ENCODE measurements at regions not wholly inside any gene's neighbourhood (a gene's known extent, or its start where the extent isn't known, plus 50 kb on each side); places are given as distances from the start of the nearest gene placed in this dataset.
"Not testable (repeated sequence)": the region's sequence is repeated elsewhere in the genome, so short reads cannot be mapped to it uniquely, and the experiment has no call there.

- intact Hi-C loops (cut with micrococcal nuclease): no loop called here
Observed at GRCh38 chr7:48992816-48993215, 68.5 kb downstream of the CDC14C start.

GRCh38 chr7:49001610-49002033 is 77.3 kb downstream of the CDC14C start:
- intact Hi-C loops (cut with micrococcal nuclease): loop anchor here (5.0 kb wide), 1 partner anchor 851 kb away; no protein-coding TSS in a partner anchor

- intact Hi-C loops (cut with micrococcal nuclease): no loop called here
Observed at GRCh38 chr7:49010717-49011116, 86.4 kb downstream of the CDC14C start.

GRCh38 chr7:49014870-49015269 is 90.5 kb downstream of the CDC14C start:
- intact Hi-C loops (cut with micrococcal nuclease): no loop called here

GRCh38 chr7:49020145-49020544 is 95.8 kb downstream of the CDC14C start:
- intact Hi-C loops (cut with micrococcal nuclease): no loop called here

GRCh38 chr7:49022448-49022847 is 98.1 kb downstream of the CDC14C start:
- intact Hi-C loops (cut with micrococcal nuclease): no loop called here

GRCh38 chr7:49023345-49024328 is 99.3 kb downstream of the CDC14C start:
- intact Hi-C loops (cut with micrococcal nuclease): no loop called here

GRCh38 chr7:49030221-49030620 is 105.9 kb downstream of the CDC14C start:
- intact Hi-C loops (cut with micrococcal nuclease): no loop called here

GRCh38 chr7:49033140-49033539 is 108.8 kb downstream of the CDC14C start:
- intact Hi-C loops (cut with micrococcal nuclease): not testable (repeated sequence)

GRCh38 chr7:49037346-49038210 is 113.2 kb downstream of the CDC14C start:
- intact Hi-C loops (cut with micrococcal nuclease): no loop called here

GRCh38 chr7:49038821-49039358 is 114.5 kb downstream of the CDC14C start:
- intact Hi-C loops (cut with micrococcal nuclease): no loop called here

- intact Hi-C loops (cut with micrococcal nuclease): no loop called here
Observed at GRCh38 chr7:49060743-49061142, 136.4 kb downstream of the CDC14C start.

GRCh38 chr7:49074538-49074937 is 150.2 kb downstream of the CDC14C start:
- intact Hi-C loops (cut with micrococcal nuclease): no loop called here

GRCh38 chr7:49080896-49081475 is 156.6 kb downstream of the CDC14C start:
- intact Hi-C loops (cut with micrococcal nuclease): no loop called here

GRCh38 chr7:49088017-49088416 is 163.7 kb downstream of the CDC14C start:
- intact Hi-C loops (cut with micrococcal nuclease): no loop called here

- intact Hi-C loops (cut with micrococcal nuclease): no loop called here
Observed at GRCh38 chr7:49089717-49090116, 165.4 kb downstream of the CDC14C start.

GRCh38 chr7:49091089-49091488 is 166.7 kb downstream of the CDC14C start:
- intact Hi-C loops (cut with micrococcal nuclease): no loop called here

GRCh38 chr7:49091519-49091918 is 167.2 kb downstream of the CDC14C start:
- intact Hi-C loops (cut with micrococcal nuclease): no loop called here

GRCh38 chr7:49093218-49093617 is 168.9 kb downstream of the CDC14C start:
- intact Hi-C loops (cut with micrococcal nuclease): no loop called here

GRCh38 chr7:49094866-49095265 is 170.5 kb downstream of the CDC14C start:
- intact Hi-C loops (cut with micrococcal nuclease): no loop called here

- intact Hi-C loops (cut with micrococcal nuclease): no loop called here
Observed at GRCh38 chr7:49099587-49100326, 175.4 kb downstream of the CDC14C start.

Measured in T-helper 1 cell treated with Interleukin-12 subunit alpha and Interleukin-12 subunit beta and Interleukin-4 antibody, amounts not matched to agents 30 ng/mL and 1 ng/mL, for 36 hours (primary cell).